GM18870 (cell line): ENCODE measurements at regions not wholly inside any gene's neighbourhood (a gene's known extent, or its start where the extent isn't known, plus 50 kb on each side); places are given as distances from the start of the nearest gene placed in this dataset.

ENCODE experiments used
- ATAC-seq: cut with Tn5 transposase; IDR thresholded peaks from one replicate; pipeline ENCODE4 v1.9.1; 2021; ENCODE audit warnings: moderate library complexity; ENCODE audit not compliant: unreplicated experiment

DNA sequence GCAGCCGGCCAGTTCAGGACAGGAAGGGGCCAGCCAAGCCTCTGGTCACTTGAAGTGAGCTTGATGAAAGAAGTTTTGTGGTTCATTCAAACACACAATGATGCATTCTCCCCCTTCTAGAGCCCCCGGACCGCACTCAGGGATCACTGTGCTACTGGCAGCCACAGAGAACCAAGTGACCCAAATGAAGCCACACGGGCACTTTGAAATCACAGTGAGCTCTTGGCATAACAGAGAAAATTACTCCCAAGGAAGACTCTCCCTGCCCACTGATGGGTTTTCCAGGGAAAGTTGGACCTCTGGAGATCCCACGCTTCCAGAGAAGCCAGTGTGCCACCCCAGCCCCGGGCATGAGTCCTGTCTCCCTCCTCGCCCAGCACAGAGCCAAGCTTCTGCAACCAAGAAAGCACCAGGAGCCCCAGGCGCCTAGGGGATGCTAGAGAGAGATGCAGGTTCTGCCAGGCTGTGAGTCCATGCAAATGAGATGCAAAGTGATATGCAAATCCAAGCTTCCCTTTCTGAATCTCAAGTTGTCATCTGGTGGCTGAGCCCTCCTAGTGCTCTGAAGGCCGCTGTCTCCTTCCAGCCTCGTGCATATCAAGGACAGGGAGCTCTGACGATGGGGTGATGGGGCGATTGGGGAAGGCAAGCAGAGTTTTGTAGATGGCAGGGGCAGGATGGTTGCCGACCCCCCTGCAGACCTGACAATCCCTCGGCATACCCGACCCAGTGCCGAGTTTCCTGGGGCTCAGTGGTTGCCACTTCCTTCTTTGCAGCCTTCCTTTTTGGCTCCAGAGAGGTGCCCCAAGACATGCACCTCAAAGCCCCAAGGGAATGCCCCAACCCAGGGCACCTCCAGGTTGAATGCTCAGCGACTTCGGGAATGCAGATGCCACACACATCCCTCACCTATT lies 59.7 kb upstream of the TNRC6C start:
- no peak for ATAC-seq

- no peak for ATAC-seq
Observed at GRCh38 chr17:77899498-77899897, 59.0 kb upstream of the TNRC6C start.

DNA sequence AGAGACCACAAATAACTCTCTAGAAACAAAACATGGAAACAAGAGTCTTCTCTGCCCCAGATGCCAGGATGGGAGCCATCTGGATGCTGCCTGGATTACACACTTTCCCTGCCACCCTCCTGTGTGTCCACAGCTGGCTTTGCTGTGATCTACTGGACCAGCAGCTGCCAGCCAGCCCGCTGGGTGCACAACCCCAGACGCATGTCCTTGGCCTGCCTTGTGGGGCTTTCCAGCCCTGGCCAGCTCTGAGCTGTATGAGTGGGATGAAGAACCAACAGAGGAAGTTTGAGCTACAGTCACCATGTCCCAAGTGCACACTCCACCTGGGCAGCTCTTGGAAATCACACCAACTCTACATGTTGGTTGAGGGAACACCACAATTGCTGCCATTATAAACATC lies 57.0 kb upstream of the TNRC6C start:
- no peak for ATAC-seq

DNA sequence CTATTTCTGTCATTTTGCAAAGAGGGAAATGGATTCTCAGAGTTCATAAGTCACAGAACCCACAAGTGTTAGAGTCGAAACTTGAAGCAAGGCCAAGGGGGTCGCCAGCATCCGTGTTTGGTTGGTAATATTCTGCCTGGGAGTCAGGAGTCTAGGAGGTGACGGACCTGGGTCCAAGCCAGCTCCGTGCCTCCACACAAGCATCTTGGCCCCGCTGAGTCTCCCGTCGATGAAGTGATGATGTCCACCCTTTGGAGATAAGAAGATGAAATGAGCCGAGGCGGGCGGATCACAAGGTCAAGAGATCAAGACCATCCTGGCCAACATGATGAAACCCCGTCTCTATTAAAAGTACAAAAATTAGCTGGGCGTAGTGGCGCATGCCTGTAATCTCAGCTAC lies 53.2 kb upstream of the TNRC6C start:
- no peak for ATAC-seq

GRCh38 chr17:77905766-77906165 lies 52.7 kb upstream of the TNRC6C start:
- ATAC-seq: no peak

- no peak for ATAC-seq
Observed at GRCh38 chr17:77906377-77906871, 52.1 kb upstream of the TNRC6C start.

DNA sequence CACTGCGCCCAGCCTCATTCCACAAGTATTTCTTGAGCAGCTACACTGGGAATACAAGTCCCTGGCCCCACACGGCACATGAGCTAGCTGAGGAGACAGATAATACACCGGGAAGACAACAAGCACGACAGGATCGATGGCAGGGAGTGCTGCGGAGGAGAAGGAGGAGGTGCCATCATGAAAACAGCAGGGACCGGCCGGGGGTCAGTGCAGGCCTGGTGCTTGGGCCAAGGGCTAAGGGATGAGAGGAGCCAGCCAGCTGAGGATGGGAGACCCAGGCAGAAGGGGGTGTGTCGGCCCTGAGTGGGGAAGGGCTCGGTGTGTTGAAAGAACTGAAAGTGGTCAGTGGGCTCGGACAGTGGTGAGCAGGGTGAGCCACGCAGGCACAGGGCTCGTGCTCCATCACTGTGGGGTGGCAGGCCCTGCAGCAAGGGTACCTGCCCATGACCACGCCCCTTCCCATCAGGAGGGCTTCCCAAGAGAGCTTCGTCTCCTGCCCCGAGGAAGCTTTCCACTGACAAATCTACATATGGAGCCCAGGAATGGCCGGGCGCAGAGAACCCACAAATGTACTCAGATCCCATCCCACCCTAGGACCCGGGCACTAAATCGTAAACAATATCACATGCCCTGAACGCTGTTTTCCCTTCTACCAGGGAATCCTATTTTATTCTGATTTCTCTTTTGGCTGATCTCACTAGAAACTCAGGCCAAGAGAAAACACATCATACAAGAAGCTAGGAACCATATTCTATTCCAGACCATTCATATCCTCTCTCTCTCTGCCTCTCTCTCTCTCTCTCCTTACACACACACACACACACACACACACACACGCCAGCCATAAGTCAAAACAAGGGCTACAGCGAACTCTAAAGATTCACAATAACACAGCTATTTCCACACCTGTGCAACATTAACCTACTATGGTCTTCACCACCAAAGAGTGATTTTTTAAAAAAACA lies 50.7 kb upstream of the TNRC6C start:
- ATAC-seq: no peak

DNA sequence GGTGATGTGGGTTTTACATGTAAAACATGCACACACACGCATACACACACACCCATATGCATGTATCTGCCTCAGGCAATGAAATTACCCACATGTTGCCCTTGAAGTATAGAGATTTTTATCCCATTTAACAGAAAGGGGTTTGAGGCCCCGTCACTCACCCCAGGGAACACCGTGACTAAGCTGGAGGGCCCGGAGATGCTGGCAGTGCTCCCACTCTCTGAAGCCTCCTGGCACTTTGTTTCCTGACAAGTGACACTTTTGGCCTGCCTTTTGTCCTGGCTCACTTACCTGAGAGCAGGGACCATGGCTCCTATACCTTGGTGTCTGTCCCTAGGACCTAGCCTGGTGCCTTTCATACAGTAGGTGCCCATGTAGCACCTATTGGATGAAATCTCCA lies 50.0 kb upstream of the TNRC6C start:
- ATAC-seq: no peak
